ENCODE measurements at regions not wholly inside any gene's neighbourhood (a gene's known extent, or its start where the extent isn't known, plus 50 kb on each side); places are given as distances from the start of the nearest gene placed in this dataset.

- TF ChIP-seq EZH2 (IDR thresholded peaks at IDR 0.05; ENCODE audit: insufficient read depth, low read length) (no peak), CTCF (IDR thresholded peaks at IDR 0.05; ENCODE audit: insufficient read depth, low read depth, low read length) (no peak)
Measured at GRCh38 chr18:46322941-46323340, 218.8 kb downstream of the HAUS1 start.

Measured in astrocyte (in vitro differentiated cells and primary cell).